ENCODE measurements at regions not wholly inside any gene's neighbourhood (a gene's known extent, or its start where the extent isn't known, plus 50 kb on each side); places are given as distances from the start of the nearest gene placed in this dataset.

GRCh38 chr18:46362533-46362932 is 258.3 kb downstream of the HAUS1 start:
- no peak for DNase-seq
- H3K79me2 ChIP-seq (ENCODE audit: low read length), result no peaks in the 10 kb centered on the region
- H3K9me3 ChIP-seq (replicated peaks; ENCODE audit: insufficient read depth, low read length), result no peaks in the 10 kb centered on the region
- no peaks in the 10 kb centered on the region for H3K9me2 ChIP-seq (replicated peaks; ENCODE audit: insufficient read depth, low read length)
- TF ChIP-seq EZH2 (optimal IDR thresholded peaks at IDR 0.05; ENCODE audit: low read depth, low read length), result no peak
- TF ChIP-seq EZH2phosphoT487 (IDR thresholded peaks at IDR 0.05; ENCODE audit: low read length), result no peak
- TF ChIP-seq CTCF (IDR thresholded peaks at IDR 0.05; ENCODE audit: low read length), result no peak
- no peaks in the 10 kb centered on the region for H3K36me3 ChIP-seq (replicated peaks; ENCODE audit: insufficient read depth, low read length)
- no peak overlapping the region for H3K9ac ChIP-seq (ENCODE audit: low read length)
- H3K27ac ChIP-seq (ENCODE audit: low read length), result no peak overlapping the region
- no peak overlapping the region for H3K4me3 ChIP-seq (ENCODE audit: low read length)
- H4K20me1 ChIP-seq (ENCODE audit: insufficient read depth, low read length), result no peaks in the 10 kb centered on the region
- H2AFZ ChIP-seq (ENCODE audit: low read length), result no peak overlapping the region
- no peaks in the 10 kb centered on the region for H3K27me3 ChIP-seq (replicated peaks; ENCODE audit: insufficient read depth, low read length)
- H3F3A ChIP-seq (ENCODE audit: insufficient read depth, low read length), result no peaks in the 10 kb centered on the region
- H3K4me2 ChIP-seq (ENCODE audit: low read depth, low read length), result no peak overlapping the region
- H3K4me1 ChIP-seq (ENCODE audit: low read length), result no peaks in the 10 kb centered on the region

- no peaks in the 10 kb centered on the region for H3F3A ChIP-seq (ENCODE audit: insufficient read depth, low read length)
- no peaks in the 10 kb centered on the region for H3K9me3 ChIP-seq (replicated peaks; ENCODE audit: insufficient read depth, low read length)
- H3K4me1 ChIP-seq (ENCODE audit: low read length), result no peaks in the 10 kb centered on the region
- no peaks in the 10 kb centered on the region for H3K27me3 ChIP-seq (replicated peaks; ENCODE audit: insufficient read depth, low read length)
- no peaks in the 10 kb centered on the region for H3K9me2 ChIP-seq (replicated peaks; ENCODE audit: insufficient read depth, low read length)
- TF ChIP-seq CTCF (IDR thresholded peaks at IDR 0.05; ENCODE audit: low read length) (no peak), EZH2phosphoT487 (IDR thresholded peaks at IDR 0.05; ENCODE audit: low read length) (no peak), EZH2 (optimal IDR thresholded peaks at IDR 0.05; ENCODE audit: low read depth, low read length) (no peak)
- no peak overlapping the region for H3K4me2 ChIP-seq (ENCODE audit: low read depth, low read length)
- H4K20me1 ChIP-seq (ENCODE audit: insufficient read depth, low read length), result no peaks in the 10 kb centered on the region
- no peaks in the 10 kb centered on the region for H3K79me2 ChIP-seq (ENCODE audit: low read length)
- no peaks in the 10 kb centered on the region for H3K36me3 ChIP-seq (replicated peaks; ENCODE audit: insufficient read depth, low read length)
- DNase-seq, result no peak
- H3K9ac ChIP-seq (ENCODE audit: low read length), result no peak overlapping the region
- H3K4me3 ChIP-seq (ENCODE audit: low read length), result no peak overlapping the region
- H3K27ac ChIP-seq (ENCODE audit: low read length), result no peak overlapping the region
- H2AFZ ChIP-seq (ENCODE audit: low read length), result no peak overlapping the region
Measured at GRCh38 chr18:46364048-46364447, 259.9 kb downstream of the HAUS1 start.

DNA sequence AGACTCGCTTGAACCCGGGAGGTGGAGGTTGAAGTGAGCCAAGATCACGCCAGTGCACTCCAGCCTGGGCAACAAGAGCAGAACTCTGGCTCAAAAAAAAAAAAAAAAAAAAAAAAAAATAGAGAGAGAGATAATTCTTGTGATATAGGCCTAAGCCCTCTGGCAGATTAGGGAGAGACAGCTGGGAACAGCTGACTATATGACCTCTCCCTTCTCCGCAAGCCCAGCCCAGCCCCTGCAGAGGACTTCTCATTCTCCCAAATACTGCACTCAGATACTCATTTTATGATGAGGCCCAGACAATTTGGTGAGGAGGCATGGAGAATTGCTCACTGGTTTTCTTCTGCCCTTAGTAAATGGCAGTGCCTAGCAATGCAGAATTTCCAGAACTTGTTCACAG is 262.0 kb downstream of the HAUS1 start:
- no peaks in the 10 kb centered on the region for H3F3A ChIP-seq (ENCODE audit: insufficient read depth, low read length)
- no peak for DNase-seq
- no peak overlapping the region for H3K4me3 ChIP-seq (ENCODE audit: low read length)
- no peak overlapping the region for H2AFZ ChIP-seq (ENCODE audit: low read length)
- no peaks in the 10 kb centered on the region for H3K9me3 ChIP-seq (replicated peaks; ENCODE audit: insufficient read depth, low read length)
- H3K36me3 ChIP-seq (replicated peaks; ENCODE audit: insufficient read depth, low read length), result no peaks in the 10 kb centered on the region
- no peaks in the 10 kb centered on the region for H3K4me1 ChIP-seq (ENCODE audit: low read length)
- no peak overlapping the region for H3K27ac ChIP-seq (ENCODE audit: low read length)
- no peak overlapping the region for H3K4me2 ChIP-seq (ENCODE audit: low read depth, low read length)
- no peaks in the 10 kb centered on the region for H3K79me2 ChIP-seq (ENCODE audit: low read length)
- H4K20me1 ChIP-seq (ENCODE audit: insufficient read depth, low read length), result no peaks in the 10 kb centered on the region
- no peak for TF ChIP-seq EZH2 (optimal IDR thresholded peaks at IDR 0.05; ENCODE audit: low read depth, low read length)
- no peak for TF ChIP-seq CTCF (IDR thresholded peaks at IDR 0.05; ENCODE audit: low read length)
- no peak for TF ChIP-seq EZH2phosphoT487 (IDR thresholded peaks at IDR 0.05; ENCODE audit: low read length)
- H3K9me2 ChIP-seq (replicated peaks; ENCODE audit: insufficient read depth, low read length), result no peaks in the 10 kb centered on the region
- H3K9ac ChIP-seq (ENCODE audit: low read length), result no peak overlapping the region
- H3K27me3 ChIP-seq (replicated peaks; ENCODE audit: insufficient read depth, low read length), result no peaks in the 10 kb centered on the region

All from MM.1S (cell line).